ENCODE measurements at regions not wholly inside any gene's neighbourhood (a gene's known extent, or its start where the extent isn't known, plus 50 kb on each side); places are given as distances from the start of the nearest gene placed in this dataset.

DNA sequence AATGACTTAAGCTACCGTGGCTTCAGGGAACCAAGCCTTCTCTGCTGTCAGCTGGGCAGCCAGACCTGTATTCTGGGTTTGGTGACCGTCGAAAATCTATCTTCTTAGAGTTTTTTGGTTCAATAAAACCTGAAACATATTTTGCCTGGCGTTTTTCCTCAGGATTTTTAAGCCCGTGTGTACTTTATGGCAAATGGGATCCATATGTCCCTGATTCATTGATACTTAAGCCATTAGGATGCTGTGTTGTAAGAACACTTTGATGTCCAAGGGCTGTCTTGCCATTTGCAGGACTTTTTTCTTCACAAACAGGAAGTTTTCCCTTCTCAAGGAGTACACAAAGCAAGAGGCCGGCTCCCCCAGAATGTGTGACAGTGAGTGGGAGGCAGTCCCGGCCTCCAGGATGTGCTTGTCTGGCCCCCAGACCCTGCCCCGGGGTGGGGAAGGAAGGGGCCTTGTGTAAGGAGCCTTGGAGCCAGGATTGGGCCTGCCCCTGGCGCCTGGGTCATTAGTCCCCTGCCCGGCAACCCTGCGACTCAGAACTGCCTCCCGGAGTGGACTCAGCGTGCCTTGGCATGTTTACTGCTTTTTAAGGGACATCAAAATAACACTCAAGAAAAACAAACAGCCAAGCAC, 83.4 kb upstream of the SMIM23 start:
- Histone ChIP-seq H3K4me3 (ENCODE audit: low read length in 3 of 3) (no peak overlapping the region), H3K9ac (ENCODE audit: low read length in 3 of 3) (no peak overlapping the region), H3K27ac (ENCODE audit: low read depth in 2 of 2, low read length in 2 of 2) (no peak overlapping the region), H3K27me3 (ENCODE audit: control insufficient read depth, insufficient read depth, low read length) (no peaks in the 10 kb centered on the region), H3K9me3 (ENCODE audit: control insufficient read depth in 2 of 3, insufficient read depth in 1 of 3, low read length in 3 of 3) (no peaks in the 10 kb centered on the region), H3K36me3 (ENCODE audit: control insufficient read depth in 2 of 3, insufficient read depth in 3 of 3, low read length in 3 of 3) (no peaks in the 10 kb centered on the region), H3K4me1 (ENCODE audit: control insufficient read depth in 2 of 3, insufficient read depth in 2 of 3, low read depth in 1 of 3, low read length in 3 of 3) (no peaks in the 10 kb centered on the region)
- FAIRE-seq (no peak), DNase-seq (peak in 2 of 5 donors; percentile 43 to 62)
- intact Hi-C loops (cut with DNase I), result no loop called here
- TF ChIP-seq, protein P1, sequence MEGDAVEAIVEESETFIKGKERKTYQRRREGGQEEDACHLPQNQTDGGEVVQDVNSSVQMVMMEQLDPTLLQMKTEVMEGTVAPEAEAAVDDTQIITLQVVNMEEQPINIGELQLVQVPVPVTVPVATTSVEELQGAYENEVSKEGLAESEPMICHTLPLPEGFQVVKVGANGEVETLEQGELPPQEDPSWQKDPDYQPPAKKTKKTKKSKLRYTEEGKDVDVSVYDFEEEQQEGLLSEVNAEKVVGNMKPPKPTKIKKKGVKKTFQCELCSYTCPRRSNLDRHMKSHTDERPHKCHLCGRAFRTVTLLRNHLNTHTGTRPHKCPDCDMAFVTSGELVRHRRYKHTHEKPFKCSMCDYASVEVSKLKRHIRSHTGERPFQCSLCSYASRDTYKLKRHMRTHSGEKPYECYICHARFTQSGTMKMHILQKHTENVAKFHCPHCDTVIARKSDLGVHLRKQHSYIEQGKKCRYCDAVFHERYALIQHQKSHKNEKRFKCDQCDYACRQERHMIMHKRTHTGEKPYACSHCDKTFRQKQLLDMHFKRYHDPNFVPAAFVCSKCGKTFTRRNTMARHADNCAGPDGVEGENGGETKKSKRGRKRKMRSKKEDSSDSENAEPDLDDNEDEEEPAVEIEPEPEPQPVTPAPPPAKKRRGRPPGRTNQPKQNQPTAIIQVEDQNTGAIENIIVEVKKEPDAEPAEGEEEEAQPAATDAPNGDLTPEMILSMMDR (IDR thresholded peaks at IDR 0.05; ENCODE audit: borderline replicate concordance, extremely low read depth, insufficient read depth), result no peak

DNA sequence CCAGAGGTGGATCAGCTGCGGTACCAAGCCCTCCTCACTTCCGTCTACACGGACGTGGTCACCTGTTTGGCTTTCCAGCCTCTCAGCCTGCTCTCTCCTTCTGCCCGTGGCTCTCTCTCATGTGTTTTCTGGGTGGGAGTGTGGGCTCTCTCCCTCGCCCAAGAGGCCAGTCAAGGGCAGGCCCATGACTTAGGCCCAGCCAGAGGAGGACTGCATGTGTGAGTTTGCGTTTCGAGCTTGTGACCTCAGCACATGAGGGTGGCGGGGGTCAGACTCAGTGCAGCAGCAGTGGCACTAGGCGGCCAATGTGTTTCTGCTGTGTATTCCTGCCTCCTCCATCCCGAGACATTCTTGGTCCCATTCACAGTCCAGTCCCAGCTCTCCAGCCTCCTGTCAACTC, 82.5 kb upstream of the SMIM23 start:
- Histone ChIP-seq H3K27me3 (ENCODE audit: control insufficient read depth, insufficient read depth, low read length) (no peaks in the 10 kb centered on the region), H3K36me3 (ENCODE audit: control insufficient read depth in 2 of 3, insufficient read depth in 3 of 3, low read length in 3 of 3) (no peaks in the 10 kb centered on the region), H3K4me1 (ENCODE audit: control insufficient read depth in 2 of 3, insufficient read depth in 2 of 3, low read depth in 1 of 3, low read length in 3 of 3) (no peaks in the 10 kb centered on the region), H3K27ac (ENCODE audit: low read depth in 2 of 2, low read length in 2 of 2) (no peak overlapping the region), H3K4me3 (ENCODE audit: low read length in 3 of 3) (no peak overlapping the region), H3K9me3 (ENCODE audit: control insufficient read depth in 2 of 3, insufficient read depth in 1 of 3, low read length in 3 of 3) (no peaks in the 10 kb centered on the region), H3K9ac (ENCODE audit: low read length in 3 of 3) (no peak overlapping the region)
- FAIRE-seq, result no peak
- intact Hi-C loops (cut with DNase I), result no loop called here
- no peak for DNase-seq
- TF ChIP-seq, protein P1 (IDR thresholded peaks at IDR 0.05; ENCODE audit: borderline replicate concordance, extremely low read depth, insufficient read depth), result no peak

DNA sequence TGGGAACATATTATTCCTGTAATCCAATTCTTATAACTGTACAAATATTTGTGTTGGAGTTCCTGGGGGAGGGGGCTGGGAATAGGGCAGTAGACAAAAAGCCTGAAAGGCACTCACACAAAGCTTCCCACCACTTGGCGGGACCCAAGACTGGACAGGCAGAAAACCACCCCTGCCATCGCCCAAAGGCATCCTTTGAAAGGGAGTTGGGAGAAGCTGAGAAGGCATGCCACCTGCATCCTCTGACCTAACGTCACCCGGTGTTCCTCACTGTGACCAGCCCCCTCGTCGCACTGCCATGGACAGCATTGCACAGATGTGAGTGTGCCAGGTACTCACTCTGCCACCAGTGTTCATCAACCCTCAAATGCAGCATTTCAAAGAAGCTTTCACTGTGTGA, 80.6 kb upstream of the SMIM23 start:
- no peak overlapping the region for H3K27ac ChIP-seq (ENCODE audit: low read depth in 2 of 2, low read length in 2 of 2)
- FAIRE-seq (no peak), DNase-seq (no peak)
- H3K9ac ChIP-seq (ENCODE audit: low read length in 3 of 3), result no peak overlapping the region
- H3K36me3 ChIP-seq (ENCODE audit: control insufficient read depth in 2 of 3, insufficient read depth in 3 of 3, low read length in 3 of 3), result no peaks in the 10 kb centered on the region
- intact Hi-C loops (cut with DNase I), result no loop called here
- no peaks in the 10 kb centered on the region for H3K4me1 ChIP-seq (ENCODE audit: control insufficient read depth in 2 of 3, insufficient read depth in 2 of 3, low read depth in 1 of 3, low read length in 3 of 3)
- no peak overlapping the region for H3K4me3 ChIP-seq (ENCODE audit: low read length in 3 of 3)
- H3K27me3 ChIP-seq (ENCODE audit: control insufficient read depth, insufficient read depth, low read length), result no peaks in the 10 kb centered on the region
- no peaks in the 10 kb centered on the region for H3K9me3 ChIP-seq (ENCODE audit: control insufficient read depth in 2 of 3, insufficient read depth in 1 of 3, low read length in 3 of 3)
- TF ChIP-seq, protein P1 (IDR thresholded peaks at IDR 0.05; ENCODE audit: borderline replicate concordance, extremely low read depth, insufficient read depth), result no peak
